ENCODE measurements at regions not wholly inside any gene's neighbourhood (a gene's known extent, or its start where the extent isn't known, plus 50 kb on each side); places are given as distances from the start of the nearest gene placed in this dataset.

- H3K27ac ChIP-seq, result no peak overlapping the region
- no peak for ATAC-seq
- no peaks in the 10 kb centered on the region for H3K27me3 ChIP-seq
- no peaks in the 10 kb centered on the region for H3K36me3 ChIP-seq
- no peak for DNase-seq
- TF ChIP-seq POLR2A (IDR thresholded peaks at IDR 0.05) (no peak), CTCF (IDR thresholded peaks at IDR 0.05 in 4 of 5, conservative IDR thresholded peaks at IDR 0.05 in 1 of 5) (no peak)
- intact Hi-C loops (cut with DNase I; ENCODE audit: low total_unique reads), result no loop called here
- in situ Hi-C loops (cut with MboI; ENCODE audit: low sequenced_read_pairs in 4 of 4), result no loop called here
- no peaks in the 10 kb centered on the region for H3K4me1 ChIP-seq
- H3K9me3 ChIP-seq, result no peaks in the 10 kb centered on the region
- no peak overlapping the region for H3K4me3 ChIP-seq
Observed at GRCh38 chr4:180150818-180151217, 2092.4 kb upstream of the TENM3 start.

DNA sequence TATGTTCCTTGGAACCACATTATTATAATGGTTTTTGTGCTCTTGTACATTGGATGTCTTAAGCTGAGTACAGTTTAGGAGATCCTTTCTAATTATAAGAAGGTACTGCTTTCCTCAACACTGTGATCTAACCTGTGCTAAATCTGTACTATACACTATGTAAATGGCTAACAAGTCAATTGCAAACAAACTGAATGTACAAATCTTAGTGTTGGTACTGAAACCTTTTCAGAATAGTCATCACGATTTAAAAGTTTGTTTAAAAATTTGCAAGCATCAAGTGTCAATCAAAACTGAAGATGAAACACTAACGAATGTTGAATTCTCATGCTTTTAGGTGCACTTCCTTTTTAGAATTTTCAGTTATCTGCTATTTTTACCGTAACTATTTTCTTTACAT lies 2090.4 kb upstream of the TENM3 start:
- no peak for TF ChIP-seq POLR2A (IDR thresholded peaks at IDR 0.05)
- Histone ChIP-seq H3K27me3 (no peaks in the 10 kb centered on the region), H3K9me3 (no peaks in the 10 kb centered on the region), H3K4me1 (no peaks in the 10 kb centered on the region), H3K36me3 (no peaks in the 10 kb centered on the region), H3K27ac (no peak overlapping the region), H3K4me3 (no peak overlapping the region)
- DNase-seq (no peak), ATAC-seq (no peak)
- intact Hi-C loops (cut with DNase I; ENCODE audit: low total_unique reads), result no loop called here
- in situ Hi-C loops (cut with MboI; ENCODE audit: low sequenced_read_pairs in 4 of 4), result no loop called here

DNA sequence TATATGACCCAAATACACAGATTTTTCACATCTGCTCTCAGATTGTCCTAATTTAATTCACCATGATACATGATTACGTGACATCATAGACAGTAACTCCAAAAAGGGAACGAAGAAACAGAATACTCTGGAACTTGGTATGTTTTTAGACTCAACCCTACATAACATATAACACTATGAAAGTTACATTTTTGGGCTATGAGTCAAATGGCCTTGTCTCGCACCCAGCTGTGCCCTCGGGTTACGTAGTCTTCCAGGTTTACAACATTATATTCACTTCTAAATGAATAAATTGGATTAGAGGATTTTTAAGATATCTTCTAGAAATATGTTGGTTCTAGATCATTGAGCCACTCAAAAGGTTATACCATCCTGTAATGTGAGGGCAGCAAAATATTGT lies 2089.6 kb upstream of the TENM3 start:
- no peaks in the 10 kb centered on the region for H3K9me3 ChIP-seq
- H3K27ac ChIP-seq, result no peak overlapping the region
- ATAC-seq, result no peak
- no peaks in the 10 kb centered on the region for H3K36me3 ChIP-seq
- TF ChIP-seq CTCF (IDR thresholded peaks at IDR 0.05 in 4 of 5, conservative IDR thresholded peaks at IDR 0.05 in 1 of 5), result no peak
- no peak for TF ChIP-seq POLR2A (IDR thresholded peaks at IDR 0.05)
- intact Hi-C loops (cut with DNase I; ENCODE audit: low total_unique reads) (no loop called here), in situ Hi-C loops (cut with MboI; ENCODE audit: low sequenced_read_pairs in 4 of 4) (no loop called here)
- no peaks in the 10 kb centered on the region for H3K4me1 ChIP-seq
- H3K4me3 ChIP-seq, result no peak overlapping the region
- no peak for DNase-seq
- H3K27me3 ChIP-seq, result no peaks in the 10 kb centered on the region

DNA sequence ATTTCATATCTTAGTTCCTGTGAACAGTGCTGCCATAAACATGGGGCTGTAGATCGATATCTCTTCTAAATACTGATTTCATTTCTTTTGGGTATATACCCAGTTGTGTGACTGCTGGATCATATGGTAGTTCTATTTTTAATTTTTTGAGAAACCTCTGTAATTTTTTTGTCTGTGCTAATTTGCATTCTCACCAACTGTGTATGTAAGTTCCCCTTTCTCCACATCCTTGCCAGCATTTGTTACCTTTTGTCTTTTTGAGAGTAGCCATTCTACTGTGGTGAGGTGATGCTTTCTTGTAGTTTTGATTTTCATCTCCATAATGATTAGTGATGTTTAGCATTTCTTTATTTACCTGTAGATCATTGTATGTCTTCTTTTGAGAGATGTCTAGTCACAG lies 2086.5 kb upstream of the TENM3 start:
- no peaks in the 10 kb centered on the region for H3K4me1 ChIP-seq
- in situ Hi-C loops (cut with MboI; ENCODE audit: low sequenced_read_pairs in 4 of 4) (no loop called here), intact Hi-C loops (cut with DNase I; ENCODE audit: low total_unique reads) (no loop called here)
- ATAC-seq (no peak), DNase-seq (no peak)
- H3K4me3 ChIP-seq, result no peak overlapping the region
- H3K27me3 ChIP-seq, result no peaks in the 10 kb centered on the region
- no peaks in the 10 kb centered on the region for H3K36me3 ChIP-seq
- H3K9me3 ChIP-seq, result no peaks in the 10 kb centered on the region
- H3K27ac ChIP-seq, result no peak overlapping the region
- TF ChIP-seq POLR2A (IDR thresholded peaks at IDR 0.05) (no peak), CTCF (IDR thresholded peaks at IDR 0.05 in 4 of 5, conservative IDR thresholded peaks at IDR 0.05 in 1 of 5) (no peak)

DNA sequence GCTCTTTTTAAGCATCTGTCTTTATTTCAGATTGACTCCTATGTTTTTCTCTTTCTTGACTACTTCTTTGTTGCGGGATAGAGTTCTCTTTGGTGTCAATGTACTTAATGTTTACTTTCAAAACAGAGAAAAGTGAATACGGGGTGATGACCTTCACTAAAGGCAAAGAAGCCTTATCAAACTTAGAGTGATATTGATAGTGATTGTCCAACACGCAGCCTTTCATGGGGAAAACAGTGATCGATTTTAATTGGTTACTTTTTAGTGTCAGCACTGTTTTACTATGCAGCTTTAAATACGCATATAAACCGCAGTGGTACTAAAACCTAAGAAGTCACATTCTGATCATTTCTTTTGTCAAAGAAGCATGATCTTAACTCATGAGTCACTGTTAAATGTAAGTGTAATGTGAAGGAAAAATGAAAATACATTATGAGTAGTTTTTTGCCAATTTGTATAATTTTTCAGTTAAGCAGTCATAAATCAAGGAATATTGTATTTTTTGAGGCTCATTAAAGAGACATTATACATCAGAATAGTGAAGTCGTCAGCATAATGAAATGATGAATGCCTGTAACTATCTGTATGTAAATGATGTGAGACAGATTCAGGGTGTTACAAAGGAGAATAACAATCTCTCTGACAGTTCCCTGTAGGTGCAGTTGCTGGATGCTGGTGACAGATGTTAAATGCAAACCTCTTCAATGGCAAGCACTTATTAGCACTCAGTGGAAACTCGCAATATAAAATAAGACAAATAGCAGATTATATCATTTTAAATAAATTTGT lies 2082.8 kb upstream of the TENM3 start:
- H3K36me3 ChIP-seq, result no peaks in the 10 kb centered on the region

More for the DNA sequence above, 2082.8 kb upstream of the TENM3 start:
- intact Hi-C loops (cut with DNase I; ENCODE audit: low total_unique reads) (no loop called here), in situ Hi-C loops (cut with MboI; ENCODE audit: low sequenced_read_pairs in 4 of 4) (no loop called here)
- H3K27ac ChIP-seq, result no peak overlapping the region
- no peaks in the 10 kb centered on the region for H3K27me3 ChIP-seq
- no peaks in the 10 kb centered on the region for H3K4me1 ChIP-seq
- no peak for DNase-seq
- no peak for ATAC-seq
- TF ChIP-seq CTCF (IDR thresholded peaks at IDR 0.05 in 4 of 5, conservative IDR thresholded peaks at IDR 0.05 in 1 of 5) (no peak), POLR2A (IDR thresholded peaks at IDR 0.05) (no peak)
- no peak overlapping the region for H3K4me3 ChIP-seq
- no peaks in the 10 kb centered on the region for H3K9me3 ChIP-seq

All from gastrocnemius medialis (tissue), 4 donors.